NCI-H128 (cell line): ENCODE measurements at regions not wholly inside any gene's neighbourhood (a gene's known extent, or its start where the extent isn't known, plus 50 kb on each side); places are given as distances from the start of the nearest gene placed in this dataset.
"Not testable (repeated sequence)": the region's sequence is repeated elsewhere in the genome, so short reads cannot be mapped to it uniquely, and the experiment has no call there.

Source experiments
- DNase-seq: peaks from one replicate; lab custom pipeline; 2025; ENCODE audit not compliant: unreplicated experiment; lab: John Stamatoyannopoulos, UW

GRCh38 chr2:17258861-17259260 lies 259.4 kb downstream of the RAD51AP2 start:
- DNase-seq = no peak

GRCh38 chr2:17257189-17257909 lies 260.9 kb downstream of the RAD51AP2 start:
- no peak for DNase-seq

- DNase-seq = no peak
Observed at GRCh38 chr2:17255071-17255470, 263.2 kb downstream of the RAD51AP2 start.

DNA sequence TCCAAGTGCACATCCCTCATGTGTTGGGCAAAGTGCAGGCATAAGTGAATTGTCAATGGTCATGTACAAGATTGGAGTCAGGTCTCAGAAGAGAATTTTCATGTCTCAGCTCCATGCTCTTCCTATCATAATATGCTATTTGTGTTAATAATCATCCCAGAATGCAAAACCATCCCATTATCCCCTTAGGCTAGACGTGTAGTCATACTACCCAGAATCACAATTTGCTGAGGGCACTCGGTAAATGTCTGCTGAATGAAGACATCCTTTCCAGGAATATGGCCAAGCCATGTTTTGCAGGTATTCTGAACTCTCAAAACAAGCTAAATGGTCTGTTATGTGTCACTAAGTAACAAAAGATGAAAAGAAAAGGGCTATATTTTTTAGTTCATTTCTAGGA lies 263.8 kb downstream of the RAD51AP2 start:
- no peak for DNase-seq

DNA sequence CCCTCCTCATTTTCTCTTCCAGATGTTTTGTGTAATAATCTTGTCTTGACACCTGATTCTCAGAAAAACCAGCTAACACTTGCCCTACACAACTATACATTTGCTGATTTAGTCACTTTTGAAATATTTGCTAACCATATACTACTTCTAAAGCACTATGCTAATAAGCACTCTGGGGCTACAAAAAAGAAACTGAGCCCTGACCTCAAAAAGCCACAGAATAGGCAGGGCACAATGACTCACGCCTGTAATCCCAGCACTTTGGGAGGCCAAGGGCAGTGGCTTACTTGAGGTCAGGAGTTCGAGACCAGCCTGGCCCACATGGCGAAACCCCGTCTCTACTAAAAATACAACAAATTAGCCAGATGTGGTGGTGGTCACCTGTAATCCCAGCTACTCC lies 266.0 kb downstream of the RAD51AP2 start:
- DNase-seq = no peak

GRCh38 chr2:17251171-17251570 lies 267.1 kb downstream of the RAD51AP2 start:
- no peak for DNase-seq

DNA sequence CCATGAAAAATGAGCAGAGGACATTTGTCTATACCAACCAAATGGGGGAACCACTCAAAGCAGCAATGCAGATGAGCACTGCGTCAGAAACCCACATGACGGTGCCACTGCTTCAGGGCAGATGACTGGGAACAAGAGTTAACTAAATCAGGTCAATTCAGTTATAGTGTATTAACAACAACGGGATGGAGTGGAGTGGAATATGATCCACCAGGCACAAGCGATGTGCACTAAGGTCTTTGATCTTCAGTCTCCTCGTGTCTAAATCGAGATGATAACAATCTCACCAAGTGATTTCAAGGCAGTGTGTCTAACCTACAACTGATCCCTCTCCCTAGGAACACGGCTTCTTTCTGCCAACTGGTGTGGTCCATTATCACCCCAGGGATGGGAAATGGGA lies 269.0 kb downstream of the RAD51AP2 start:
- no peak for DNase-seq

- DNase-seq = no peak
Observed at GRCh38 chr2:17245906-17246305, 272.3 kb downstream of the RAD51AP2 start.

DNA sequence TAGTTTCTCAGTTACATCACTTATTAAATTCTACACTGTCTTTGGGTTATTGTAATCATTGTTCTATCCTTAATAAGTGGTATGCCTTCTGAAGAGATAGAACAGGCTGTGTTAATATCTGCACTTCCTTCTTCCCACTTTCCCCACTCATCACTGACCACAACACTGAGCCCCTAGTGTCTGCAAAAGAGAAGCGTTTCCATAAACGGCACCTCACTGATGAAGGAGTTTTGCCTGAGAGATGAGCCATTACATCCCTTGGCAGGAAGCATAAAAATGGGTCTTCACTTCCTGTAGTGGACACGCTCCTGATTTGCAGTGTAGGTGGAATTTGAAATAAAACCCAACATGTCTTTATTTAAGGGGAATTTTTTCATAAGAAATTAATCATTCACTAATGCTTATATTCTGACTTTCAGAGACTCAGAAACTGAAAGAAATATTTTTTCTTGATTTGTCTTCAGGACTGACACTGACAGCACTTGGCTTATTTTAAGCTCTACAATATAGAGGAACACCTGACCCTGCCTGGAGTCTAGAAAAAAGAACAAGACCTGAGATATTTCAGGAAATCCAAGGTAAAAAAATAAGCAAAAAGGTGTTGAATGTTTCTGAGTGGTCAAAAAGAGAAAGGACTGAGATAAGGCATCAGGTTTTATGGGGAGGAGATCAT lies 275.3 kb downstream of the RAD51AP2 start:
- no peak for DNase-seq

- no peak for DNase-seq
Observed at GRCh38 chr2:17239550-17239949, 278.7 kb downstream of the RAD51AP2 start.

- no peak for DNase-seq
Observed at GRCh38 chr2:17235167-17235566, 283.1 kb downstream of the RAD51AP2 start.

GRCh38 chr2:17232776-17233556 lies 285.3 kb downstream of the RAD51AP2 start:
- no peak for DNase-seq

GRCh38 chr2:17231394-17231965 lies 286.8 kb downstream of the RAD51AP2 start:
- DNase-seq = no peak

DNA sequence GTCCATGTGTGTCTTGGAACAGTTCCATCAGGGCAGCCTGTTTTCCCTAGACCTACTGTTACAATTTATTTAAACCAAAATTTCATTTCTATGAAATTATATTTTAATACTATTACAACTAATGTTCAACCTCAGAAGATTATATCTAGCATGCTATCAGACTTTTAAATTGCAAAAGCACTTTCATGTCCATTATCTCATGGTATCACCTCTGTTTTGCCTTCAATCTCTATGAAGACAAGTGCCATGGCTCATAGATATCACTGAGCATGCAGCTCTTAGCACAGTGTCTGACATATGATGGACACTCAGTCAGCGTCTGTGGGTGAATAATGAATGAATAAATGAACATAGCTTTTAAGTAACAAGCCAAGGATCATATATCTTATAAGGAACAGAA lies 288.8 kb downstream of the RAD51AP2 start:
- no peak for DNase-seq

- no peak for DNase-seq
Observed at GRCh38 chr2:17228461-17228860, 289.8 kb downstream of the RAD51AP2 start.

GRCh38 chr2:17227856-17228255 lies 290.4 kb downstream of the RAD51AP2 start:
- no peak for DNase-seq

DNA sequence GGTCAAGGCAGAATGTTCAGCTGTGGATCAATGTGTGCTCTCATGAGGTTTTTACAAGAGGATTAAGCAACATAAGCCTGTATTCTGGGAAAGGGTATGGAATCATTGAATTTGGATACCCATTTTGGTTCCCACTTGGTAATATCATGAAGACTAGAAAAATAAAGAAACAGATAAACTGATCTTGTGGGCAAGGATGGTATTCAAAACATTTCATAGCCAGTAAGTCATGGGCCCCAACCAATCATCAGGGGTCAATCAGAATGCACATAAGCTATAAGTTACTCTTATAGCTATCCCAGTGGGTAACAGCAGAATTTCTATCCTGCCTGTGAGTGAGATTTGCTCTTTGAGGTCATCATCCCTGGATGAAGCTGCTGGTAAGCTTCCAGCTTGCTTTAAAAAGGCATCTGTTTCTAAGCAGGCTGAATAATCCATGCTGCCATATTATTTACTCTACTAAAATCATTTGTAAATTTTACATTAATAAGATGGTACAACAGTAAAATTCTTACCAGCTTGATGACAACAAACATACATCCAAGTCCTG lies 291.2 kb downstream of the RAD51AP2 start:
- DNase-seq = no peak

GRCh38 chr2:17223211-17223610 lies 295.0 kb downstream of the RAD51AP2 start:
- no peak for DNase-seq

- no peak for DNase-seq
Observed at GRCh38 chr2:17208511-17208910, 309.7 kb downstream of the RAD51AP2 start.

DNA sequence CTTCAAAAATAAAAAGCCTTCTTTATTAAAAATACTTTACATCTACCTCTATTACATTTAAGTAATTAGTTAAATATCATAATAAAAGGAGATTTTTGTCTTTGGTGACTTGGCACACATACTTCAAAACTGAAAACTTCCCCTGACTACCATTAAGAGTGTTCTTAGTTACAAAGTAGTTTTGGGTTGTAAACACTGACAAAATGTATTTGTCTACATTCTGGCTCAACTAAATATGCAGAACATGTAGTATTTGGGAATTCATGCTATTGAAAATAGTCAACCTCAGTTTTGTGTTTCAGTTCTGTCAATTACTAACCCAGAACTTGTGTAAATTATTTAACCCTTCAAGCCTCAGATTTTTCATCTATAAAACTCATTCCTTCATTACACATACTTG lies 311.5 kb downstream of the RAD51AP2 start:
- no peak for DNase-seq

DNA sequence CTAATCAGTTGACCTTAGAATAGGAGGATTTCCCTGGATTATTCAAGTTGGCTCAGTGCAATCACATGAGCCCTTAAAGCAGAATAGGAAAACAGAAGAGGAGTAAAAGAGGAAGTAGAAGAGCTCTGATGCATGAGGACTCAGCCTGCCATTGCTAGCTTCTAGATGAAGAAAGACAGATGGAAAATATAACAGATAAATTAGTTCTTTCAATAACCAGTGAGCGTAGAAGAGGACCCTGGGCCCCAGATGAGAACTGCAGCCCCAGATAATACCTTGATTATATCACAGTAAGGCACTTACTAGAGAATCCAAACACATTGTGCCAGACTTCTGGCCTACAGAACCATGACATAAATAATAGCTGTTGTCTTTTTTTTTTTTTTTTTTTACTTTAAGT lies 314.0 kb downstream of the RAD51AP2 start:
- not testable (repeated sequence) for DNase-seq
